ENCODE measurements at regions not wholly inside any gene's neighbourhood (a gene's known extent, or its start where the extent isn't known, plus 50 kb on each side); places are given as distances from the start of the nearest gene placed in this dataset.

- H3K4me3 ChIP-seq (replicated peaks in 1 of 2; ENCODE audit: low read depth in 2 of 2, low read length in 2 of 2): no peak overlapping the region
- TF ChIP-seq, protein P1, sequence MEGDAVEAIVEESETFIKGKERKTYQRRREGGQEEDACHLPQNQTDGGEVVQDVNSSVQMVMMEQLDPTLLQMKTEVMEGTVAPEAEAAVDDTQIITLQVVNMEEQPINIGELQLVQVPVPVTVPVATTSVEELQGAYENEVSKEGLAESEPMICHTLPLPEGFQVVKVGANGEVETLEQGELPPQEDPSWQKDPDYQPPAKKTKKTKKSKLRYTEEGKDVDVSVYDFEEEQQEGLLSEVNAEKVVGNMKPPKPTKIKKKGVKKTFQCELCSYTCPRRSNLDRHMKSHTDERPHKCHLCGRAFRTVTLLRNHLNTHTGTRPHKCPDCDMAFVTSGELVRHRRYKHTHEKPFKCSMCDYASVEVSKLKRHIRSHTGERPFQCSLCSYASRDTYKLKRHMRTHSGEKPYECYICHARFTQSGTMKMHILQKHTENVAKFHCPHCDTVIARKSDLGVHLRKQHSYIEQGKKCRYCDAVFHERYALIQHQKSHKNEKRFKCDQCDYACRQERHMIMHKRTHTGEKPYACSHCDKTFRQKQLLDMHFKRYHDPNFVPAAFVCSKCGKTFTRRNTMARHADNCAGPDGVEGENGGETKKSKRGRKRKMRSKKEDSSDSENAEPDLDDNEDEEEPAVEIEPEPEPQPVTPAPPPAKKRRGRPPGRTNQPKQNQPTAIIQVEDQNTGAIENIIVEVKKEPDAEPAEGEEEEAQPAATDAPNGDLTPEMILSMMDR (IDR thresholded peaks at IDR 0.05; ENCODE audit: low read depth, low read length): no peak
- no peak for DNase-seq (ENCODE audit: low read depth in 2 of 2)
Observed at GRCh38 chr1:48120621-48121020, 101.9 kb upstream of the SLC5A9 start.

DNA sequence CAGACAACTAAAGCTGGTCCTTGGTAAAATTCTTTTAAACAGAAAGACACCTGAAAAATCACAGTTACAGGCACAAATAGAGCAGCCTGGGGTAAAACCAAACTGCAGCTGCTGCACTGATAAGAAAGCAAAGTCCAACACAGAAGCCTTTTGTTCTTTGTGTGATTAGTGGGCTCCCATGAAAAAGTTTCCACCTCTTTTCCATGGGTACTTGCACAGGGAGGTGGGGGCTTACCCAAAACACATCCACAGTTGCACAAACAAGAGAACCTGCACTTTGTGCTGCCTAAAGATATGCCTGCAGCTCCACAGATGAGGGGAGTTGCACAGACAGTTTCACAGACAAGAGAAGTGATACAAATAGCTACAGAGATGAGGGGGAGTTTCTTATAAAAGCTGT lies 106.7 kb upstream of the SLC5A9 start:
- DNase-seq (ENCODE audit: low read depth in 2 of 2): no peak
- no peak overlapping the region for H3K4me3 ChIP-seq (replicated peaks in 1 of 2; ENCODE audit: low read depth in 2 of 2, low read length in 2 of 2)
- TF ChIP-seq, protein P1 (IDR thresholded peaks at IDR 0.05; ENCODE audit: low read depth, low read length): no peak

DNA sequence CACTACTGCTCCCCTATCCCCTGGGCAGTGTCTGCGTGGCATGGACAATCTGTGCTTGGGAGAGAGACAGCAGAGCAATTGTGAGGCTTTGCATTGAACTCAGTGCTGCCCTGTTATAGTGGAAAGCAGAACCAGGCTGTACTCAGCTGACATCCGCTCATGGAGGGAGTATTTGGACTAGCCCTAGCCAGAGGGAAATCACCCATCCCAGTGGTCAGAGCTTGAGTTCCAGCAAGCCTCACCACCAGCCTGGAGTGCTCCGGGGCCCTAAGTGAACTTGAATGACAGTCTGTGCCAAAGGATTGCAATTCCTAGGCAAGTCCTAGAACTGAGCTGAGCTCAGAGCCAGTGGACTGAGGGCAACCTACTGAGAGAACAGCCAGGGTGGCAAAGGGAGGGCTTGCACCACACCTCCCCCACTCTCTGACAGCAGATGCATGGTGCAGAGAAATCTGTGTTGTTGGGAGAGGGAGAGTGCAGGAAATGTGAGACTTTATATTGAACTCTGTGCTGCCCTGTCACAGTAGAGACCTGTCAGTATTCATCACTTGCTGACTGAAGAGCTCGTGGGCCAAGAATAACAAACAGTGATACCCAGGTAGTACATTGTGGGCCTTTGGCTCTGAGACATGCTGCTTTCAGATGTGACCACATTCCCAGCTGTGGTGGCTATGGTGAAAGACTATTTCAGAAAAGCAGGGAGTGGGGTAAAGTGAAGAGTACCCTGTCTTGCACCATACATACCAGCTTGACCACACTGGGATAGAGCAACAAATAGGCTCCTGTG lies 107.7 kb upstream of the SLC5A9 start:
- H3K4me3 ChIP-seq (replicated peaks in 1 of 2; ENCODE audit: low read depth in 2 of 2, low read length in 2 of 2): no peak overlapping the region
- peak in 1 of 2 donors; percentile 9 for DNase-seq (ENCODE audit: low read depth in 2 of 2)
- TF ChIP-seq, protein P1 (IDR thresholded peaks at IDR 0.05; ENCODE audit: low read depth, low read length): no peak

GRCh38 chr1:48109390-48110013 lies 112.3 kb upstream of the TRABD2B start:
- TF ChIP-seq, protein P1 (IDR thresholded peaks at IDR 0.05; ENCODE audit: low read depth, low read length): peak; percentile 83
- H3K4me3 ChIP-seq (replicated peaks in 1 of 2; ENCODE audit: low read depth in 2 of 2, low read length in 2 of 2): no peak overlapping the region
- DNase-seq (ENCODE audit: low read depth in 2 of 2): peak; percentile 70 to 79

DNA sequence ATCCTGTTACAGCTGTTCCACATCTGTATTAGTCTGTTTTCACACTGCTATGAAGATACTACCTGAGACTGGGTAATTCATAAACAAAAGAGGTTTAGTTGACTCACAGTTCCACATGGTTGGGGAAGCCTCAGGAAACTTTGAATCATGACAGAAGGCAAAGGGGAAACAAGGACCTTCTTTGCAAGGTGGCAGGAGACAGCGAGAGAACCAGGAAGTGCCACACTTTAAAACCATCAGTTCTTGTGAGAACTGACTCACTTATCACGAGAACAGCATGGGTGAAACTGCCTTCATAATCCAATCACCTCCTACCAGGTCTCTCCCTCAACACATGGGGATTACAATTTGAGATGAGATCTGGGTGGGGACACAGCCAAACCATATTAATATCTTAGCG lies 110.3 kb upstream of the TRABD2B start:
- no peak for DNase-seq (ENCODE audit: low read depth in 2 of 2)
- TF ChIP-seq, protein P1 (IDR thresholded peaks at IDR 0.05; ENCODE audit: low read depth, low read length): no peak
- H3K4me3 ChIP-seq (replicated peaks in 1 of 2; ENCODE audit: low read depth in 2 of 2, low read length in 2 of 2): no peak overlapping the region

GRCh38 chr1:48106049-48106448 lies 108.9 kb upstream of the TRABD2B start:
- no peak for DNase-seq (ENCODE audit: low read depth in 2 of 2)
- no peak overlapping the region for H3K4me3 ChIP-seq (replicated peaks in 1 of 2; ENCODE audit: low read depth in 2 of 2, low read length in 2 of 2)
- TF ChIP-seq, protein P1 (IDR thresholded peaks at IDR 0.05; ENCODE audit: low read depth, low read length): no peak

All from cardiac fibroblast (primary cell).